Mucosa of gallbladder (tissue), 1 donor: ENCODE measurements at regions not wholly inside any gene's neighbourhood (a gene's known extent, or its start where the extent isn't known, plus 50 kb on each side); places are given as distances from the start of the nearest gene placed in this dataset.
"Not testable (repeated sequence)": the region's sequence is repeated elsewhere in the genome, so short reads cannot be mapped to it uniquely, and the experiment has no call there.

Experiments
- DNase-seq: peaks from one replicate; pipeline ENCODE4 v3.0.0-alpha.2; 2020; ENCODE audit warnings: low spot score
- donor health status: DM: no; HTN: no; CAD: no.

DNA sequence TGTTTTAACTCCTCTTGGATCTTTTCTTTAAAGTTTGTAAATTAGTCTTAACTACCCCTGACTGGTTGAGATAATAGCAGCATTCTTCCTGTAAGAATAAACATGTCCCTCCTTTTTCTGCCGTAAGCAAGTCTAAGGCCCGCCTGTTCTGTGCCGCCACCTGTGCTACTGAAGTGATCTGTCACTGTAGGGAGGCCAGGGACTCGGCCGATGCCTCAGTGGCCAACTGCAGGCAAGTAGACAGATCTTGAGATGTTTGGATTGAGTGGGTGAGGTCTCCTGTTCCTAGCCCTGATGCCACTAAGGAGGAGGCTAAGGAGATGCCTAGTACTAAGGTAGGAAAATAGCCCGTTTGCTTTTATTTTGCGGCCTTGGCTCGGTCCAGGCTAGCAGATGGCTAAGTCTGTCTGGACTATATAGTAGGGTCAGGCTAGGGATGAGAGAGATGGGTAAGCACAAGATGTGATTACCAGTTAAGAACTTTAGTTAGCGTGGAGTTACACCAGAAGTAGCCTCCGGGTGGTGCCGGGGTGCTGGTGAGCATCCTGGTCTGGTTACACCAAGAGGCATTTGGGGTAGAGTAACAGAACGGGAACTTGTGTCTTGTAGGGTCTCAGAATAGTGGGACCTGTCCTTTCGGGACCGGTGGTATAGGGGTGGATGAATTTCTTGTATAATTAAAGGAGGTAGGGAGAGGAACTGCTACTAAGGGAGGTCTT is 584.2 kb downstream of the SUCLG1 start:
- no peak for DNase-seq

DNA sequence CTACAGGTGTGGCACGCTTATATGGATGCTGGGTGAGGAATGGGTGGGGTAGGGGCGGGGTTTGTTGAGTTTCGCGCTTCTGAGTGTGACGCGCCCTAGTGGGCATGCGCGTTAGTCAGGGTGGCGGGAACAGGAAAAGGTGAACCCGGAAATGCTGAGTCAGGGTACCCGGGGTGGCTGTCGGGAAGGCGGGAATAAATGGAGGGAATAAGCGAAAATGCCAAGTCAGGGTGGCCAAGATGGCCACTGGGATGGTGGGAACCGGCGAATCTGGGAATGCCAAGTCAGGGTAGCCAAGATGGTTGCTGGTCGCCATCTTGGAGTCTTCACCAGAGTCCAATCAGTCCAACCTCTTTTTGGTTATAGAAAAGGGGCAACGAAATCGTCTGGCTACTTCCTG is 585.0 kb downstream of the SUCLG1 start:
- no peak for DNase-seq

DNA sequence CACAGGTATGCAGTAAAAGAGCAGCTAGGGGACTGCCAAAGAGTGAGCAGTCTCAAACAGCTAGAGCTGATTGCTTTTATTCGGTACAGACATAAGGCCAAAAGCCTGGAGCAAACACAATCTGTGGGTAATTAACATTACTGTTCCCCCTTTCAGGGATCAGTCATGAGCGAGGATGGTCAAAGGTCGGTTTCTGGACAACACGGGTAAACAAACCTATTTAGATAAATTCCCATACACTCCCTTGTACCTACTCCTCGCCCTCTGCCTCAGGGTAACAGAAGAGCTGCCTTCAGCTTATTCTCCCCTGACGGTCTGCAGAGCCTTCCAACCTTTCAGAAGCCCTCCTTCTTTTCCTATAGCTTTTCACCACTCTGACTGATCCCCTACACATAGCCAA is 586.0 kb downstream of the SUCLG1 start:
- no peak for DNase-seq

DNA sequence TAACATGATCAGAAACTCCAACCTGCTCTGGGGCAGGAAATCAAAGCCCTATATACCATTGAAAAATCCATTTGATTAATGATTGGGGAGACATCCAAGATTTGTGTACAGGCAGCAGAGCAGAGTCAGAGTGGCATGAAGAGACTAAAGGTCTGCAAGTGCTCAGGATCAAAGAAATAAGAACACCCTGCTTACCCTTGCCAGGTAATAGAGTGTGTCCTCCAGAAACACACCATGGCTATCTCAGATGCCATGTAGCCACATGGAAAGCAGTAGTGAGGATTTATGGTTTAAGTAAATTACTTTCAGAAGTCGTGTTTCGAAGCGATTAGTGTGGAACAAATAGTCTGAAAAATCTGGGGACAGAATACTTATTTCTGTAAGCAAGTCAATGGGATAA is 592.9 kb downstream of the SUCLG1 start:
- DNase-seq, result no peak

DNA sequence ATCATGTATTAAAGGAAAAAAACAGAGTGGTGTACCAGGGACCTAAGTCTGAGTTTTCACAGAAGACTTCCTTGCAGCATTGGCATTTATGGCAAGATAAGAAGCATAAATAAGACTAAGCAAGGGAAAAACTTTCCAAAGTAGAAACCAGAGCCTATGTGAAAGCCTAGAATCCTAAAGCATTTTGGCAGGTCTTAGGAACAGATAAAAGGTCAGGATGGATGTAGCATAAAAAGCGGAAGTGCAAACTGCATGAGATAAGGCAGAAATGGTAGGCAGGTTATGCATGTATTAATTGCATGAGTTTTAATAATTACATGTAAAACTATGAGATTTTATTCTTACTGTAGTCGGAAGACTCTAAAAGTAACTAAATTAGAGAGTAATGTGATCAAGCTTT is 596.5 kb downstream of the SUCLG1 start:
- no peak for DNase-seq

DNA sequence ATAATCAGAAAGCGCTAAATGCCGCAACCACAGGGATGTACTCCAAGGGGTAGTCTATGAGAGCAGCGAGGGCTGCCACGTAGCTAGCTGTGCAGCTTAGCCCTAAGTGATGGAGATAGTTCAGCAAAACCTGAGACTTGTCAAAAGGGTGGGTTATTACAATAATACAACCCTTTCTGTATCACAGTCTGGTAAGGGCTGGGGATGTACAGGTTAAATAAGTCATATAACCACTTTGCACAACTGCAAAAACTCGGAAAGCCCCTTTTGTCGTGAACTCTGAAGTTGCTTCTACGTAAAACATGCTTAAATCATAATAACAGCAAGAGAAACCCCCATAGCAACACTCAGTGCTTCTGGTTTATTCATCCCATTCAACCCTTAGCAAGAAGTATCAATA is 598.8 kb downstream of the SUCLG1 start:
- no peak for DNase-seq

DNA sequence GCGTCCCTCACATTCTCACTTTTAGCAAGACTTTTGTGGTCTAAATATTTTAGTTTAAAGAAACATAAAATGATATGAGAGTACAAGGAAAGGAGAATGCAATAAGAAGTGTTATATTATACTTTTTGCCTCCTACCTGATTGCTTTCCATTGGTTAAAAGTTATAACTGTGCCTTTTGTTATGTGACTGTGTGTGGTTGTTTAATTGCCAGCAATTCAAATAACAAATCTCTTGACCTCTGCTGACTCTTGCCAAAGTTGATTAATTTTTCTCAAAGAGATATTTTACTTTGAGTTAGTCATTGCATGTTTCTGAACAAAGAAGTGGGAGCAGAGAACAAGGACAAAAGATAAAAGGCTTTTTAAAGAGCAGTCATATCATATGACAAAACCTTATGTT is 599.5 kb downstream of the SUCLG1 start:
- no peak for DNase-seq

DNA sequence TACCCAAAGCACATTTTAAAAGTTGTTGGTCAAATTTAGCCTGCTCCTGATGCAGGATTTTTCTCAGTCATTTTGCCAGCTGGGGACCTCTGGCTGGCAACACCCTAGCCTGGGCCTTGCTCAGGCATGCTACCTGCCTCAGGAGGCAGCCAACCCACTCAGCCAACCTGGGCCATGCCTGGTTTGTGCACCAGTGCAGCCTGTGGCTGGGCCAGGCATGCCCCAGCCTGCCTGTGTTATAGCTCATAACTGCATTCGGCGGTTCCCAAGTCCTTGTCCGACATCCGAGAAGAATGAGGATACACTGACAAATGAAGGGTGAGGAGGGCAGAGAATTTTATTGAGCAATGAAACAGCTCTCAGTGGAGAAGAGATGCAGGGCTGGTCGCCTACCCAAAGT is 608.0 kb downstream of the SUCLG1 start:
- DNase-seq, result no peak

DNA sequence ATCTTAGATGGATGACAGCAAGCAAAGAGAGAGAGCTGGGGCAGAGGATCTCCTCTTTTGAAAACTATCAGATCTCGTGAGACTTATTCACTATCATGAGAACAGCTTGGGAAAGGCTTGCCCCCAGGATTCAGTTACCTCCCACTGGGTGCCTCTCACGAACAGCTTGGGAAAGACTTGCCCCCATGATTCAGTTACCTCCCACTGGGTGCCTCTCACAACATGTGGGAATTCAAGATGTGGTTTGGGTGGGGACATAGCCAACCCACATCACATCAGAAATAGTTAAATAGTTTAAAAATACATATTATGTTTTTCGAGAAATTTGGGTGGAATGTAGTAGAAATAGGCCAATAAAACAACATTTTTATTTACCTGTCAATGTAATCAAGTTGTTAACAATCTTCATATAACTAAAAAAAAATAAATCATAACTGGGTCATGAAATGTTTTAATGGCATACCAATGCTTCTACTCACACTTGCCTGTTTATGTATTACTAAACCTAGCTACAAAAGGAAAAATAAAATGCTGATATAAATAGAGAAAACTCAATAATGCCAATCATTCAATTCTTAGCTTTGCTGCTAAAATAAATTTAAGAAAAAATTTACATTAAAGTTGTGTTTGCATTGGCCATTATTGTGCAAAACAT is 608.9 kb downstream of the SUCLG1 start:
- no peak for DNase-seq

DNA sequence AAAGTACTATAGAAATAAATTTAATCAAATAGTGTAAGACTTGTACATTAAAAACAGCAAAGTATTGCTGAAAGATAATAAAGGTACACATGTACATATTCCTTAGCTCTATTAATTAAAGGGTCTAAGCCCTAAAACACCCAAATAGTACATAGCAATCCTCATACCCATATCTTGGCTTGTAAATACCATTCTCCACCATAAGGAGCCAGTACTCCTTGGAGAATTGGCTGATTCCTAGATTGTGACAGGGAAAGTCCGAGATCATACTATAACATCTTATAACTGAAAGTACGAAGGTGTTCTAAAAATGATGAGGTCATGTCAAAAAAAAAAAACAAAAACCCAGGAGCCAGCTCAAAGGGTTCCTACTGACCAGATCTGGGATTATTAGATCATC is 614.6 kb downstream of the SUCLG1 start:
- DNase-seq, result no peak

DNA sequence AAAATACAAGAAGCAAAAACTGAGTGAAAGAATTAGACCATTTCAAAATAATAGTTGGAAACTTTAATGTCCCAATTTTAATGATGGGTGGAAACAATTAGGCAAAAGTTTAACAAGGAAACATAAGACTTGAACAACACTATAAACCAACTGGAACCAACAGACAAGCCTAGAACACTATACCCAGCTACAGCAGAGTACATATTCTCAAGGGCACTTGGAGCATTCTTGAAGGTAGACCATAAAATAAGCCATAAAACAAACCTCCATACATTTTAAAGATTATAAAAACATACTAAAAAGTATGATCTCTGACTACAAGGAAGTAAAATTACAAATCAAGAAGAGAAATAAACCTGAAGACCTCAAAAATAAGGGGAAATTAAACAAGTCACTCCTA is 616.7 kb downstream of the SUCLG1 start:
- DNase-seq, result no peak

DNA sequence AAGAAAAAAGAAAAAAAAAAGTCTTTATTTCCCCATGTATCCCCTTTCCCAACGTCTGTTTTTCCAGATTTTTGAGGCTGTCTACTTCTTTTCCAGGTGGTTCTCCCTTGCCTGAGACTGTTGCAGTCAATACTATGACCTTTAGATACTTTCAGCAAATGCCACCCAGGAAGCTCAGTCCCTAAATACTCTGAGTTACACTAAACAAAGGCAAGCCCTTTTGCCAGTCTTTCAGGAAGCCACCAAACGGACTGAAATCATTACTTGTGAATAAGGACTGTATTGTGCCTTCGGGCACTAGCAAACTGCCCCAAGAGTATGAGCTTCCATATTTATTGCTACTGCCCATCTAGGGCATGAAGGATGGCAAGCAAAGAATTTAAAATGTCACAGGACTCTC is 621.3 kb downstream of the SUCLG1 start:
- DNase-seq, result no peak

DNA sequence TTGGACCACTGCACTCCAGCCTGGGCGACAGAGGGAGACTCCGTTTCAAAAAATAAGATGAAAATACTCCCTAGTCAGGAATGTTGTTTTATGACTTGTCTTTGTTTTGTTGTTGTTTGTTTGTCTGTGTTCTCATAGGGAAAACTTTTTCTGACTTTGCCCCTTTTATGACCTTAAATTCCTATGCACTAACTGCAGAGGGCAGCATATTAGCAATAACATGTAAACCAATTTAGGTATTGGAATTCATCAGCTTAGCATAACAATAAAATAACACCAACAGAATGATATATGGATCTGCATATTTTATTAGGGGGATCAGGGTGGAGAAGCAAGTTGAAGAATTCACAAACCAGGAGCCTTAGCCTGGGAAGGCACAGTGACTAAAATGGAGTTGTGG is 631.5 kb downstream of the SUCLG1 start:
- DNase-seq, result no peak

DNA sequence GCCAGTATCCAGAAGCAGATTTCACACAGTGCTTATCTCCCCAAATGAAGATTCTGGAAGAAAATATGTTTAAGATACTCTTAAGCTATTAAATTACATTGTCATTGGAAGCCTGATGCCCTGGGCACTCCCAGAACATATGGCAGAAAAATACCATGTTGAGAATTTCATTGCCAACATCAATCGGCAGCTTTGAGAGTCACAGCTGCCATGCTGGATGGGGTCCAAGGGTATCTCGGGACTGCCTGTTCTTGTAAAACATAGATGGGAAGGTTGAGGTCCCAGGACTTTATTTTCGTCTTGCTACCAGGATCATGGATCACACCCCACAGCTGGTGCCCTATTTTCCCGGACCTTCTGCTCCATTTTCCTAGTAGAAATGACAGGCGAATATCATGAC is 632.5 kb downstream of the SUCLG1 start:
- no peak for DNase-seq

DNA sequence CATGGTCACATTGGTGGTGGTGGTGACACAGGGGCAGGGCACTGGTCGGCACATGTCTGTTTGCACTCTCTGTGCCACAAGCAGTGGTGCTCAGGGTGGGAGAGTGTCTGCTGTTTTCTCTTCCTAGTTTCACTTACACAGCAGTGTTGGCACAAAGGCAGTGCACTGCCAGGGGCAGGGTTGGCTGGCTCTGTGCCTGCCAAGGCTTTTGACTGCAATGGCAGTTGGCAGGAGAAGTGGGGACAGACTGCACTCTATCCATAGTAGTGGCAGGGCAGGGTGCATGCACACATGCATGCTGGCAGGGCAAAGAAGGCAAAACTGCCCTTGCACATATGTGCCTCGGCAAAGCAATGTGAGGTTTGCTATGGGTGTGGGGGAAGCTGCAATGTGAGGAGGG is 635.9 kb downstream of the SUCLG1 start:
- no peak for DNase-seq

DNA sequence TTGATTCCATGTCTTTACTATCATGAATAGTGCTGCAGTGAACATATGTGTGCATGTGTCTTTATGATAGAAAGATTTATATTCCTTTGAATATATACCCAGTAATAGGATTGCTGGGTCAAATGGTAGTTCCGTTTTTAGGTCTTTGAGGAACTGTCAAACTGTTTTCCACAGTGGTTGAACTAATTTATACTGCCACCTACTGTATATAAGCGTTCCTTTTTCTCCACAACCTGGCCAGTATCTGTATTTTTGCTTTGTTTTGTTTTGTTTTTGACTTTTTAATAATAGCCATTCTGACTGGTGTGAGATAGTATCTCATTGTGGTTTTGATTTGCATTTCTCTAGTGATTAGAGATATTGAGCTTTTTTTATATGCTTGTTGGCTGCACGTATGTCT is 641.6 kb downstream of the SUCLG1 start:
- DNase-seq, result no peak

DNA sequence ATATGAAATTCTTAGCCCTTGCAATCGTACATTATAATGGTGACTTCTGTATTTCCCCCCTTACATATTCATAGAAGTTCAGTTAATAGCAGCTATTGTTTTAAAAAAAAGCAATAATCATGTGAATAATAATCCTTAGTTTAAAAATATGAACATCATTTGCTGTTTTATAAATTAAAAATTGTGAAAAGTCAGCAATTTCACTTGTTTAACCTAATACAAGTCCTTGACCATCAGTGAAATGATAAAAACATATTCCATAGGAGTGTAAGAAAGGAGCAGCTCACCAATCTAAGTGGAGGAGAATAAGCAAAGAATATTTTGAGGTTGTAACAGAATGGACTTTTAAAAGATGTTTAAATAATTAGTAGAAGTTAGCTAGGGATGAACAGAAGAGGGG is 650.2 kb downstream of the SUCLG1 start:
- no peak for DNase-seq

DNA sequence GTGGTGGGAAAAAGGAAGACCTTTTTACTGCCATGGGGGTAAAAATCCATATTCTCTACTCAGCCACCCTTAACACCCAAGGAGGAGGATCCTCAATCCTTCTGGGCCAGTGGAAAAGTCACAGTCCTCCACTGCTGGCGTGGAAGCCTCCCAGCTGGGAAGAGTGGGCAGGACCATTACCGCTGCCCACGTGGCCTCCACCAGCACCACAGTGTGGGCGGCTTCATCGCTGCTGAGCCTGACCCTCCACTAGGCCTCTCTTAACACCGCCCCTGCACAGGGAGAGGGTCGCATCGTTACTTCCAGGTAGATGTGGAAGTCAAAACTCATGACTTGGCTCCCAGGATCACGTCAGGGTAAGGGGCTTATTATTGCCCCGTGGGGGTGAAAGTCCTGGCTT is 656.5 kb downstream of the SUCLG1 start:
- DNase-seq, result no peak

DNA sequence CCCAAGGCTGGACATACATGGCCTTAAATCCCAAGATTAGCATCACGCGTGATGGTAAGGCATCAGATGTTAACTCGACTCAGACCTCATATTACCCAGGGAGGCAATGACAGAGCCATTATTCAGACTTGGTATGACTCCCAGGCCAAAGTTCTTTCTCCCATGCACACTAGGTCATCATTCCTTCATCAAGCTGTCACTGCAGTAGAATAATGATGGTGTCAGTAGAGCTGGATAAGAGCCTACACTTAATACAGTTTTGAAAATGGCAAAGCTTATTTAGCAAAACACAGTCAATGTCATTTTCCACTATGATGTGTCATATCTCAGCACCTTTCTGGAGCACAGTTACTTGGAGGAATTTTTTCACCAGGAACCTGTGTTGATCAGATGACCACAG is 663.3 kb downstream of the SUCLG1 start:
- DNase-seq, result no peak

DNA sequence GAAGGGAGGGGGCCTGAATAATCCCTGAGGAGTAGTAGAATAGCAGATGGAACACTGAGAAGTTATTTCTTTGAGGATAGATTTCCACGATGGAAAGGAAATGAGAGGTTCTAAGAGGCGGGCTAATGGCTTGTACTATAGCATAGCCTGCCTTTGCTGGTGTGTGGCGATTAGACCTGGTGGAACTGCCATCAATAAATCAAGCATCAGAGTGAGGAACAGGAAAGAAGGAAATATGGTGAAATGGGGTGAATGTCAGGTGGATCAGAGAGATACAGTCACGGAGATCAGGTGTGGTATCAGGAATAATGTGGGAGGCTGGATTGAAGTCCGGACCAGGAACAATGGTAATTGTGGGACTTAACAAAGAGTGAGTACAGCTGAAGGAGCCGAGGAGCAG is 668.6 kb downstream of the SUCLG1 start:
- DNase-seq, result not testable (repeated sequence)

DNA sequence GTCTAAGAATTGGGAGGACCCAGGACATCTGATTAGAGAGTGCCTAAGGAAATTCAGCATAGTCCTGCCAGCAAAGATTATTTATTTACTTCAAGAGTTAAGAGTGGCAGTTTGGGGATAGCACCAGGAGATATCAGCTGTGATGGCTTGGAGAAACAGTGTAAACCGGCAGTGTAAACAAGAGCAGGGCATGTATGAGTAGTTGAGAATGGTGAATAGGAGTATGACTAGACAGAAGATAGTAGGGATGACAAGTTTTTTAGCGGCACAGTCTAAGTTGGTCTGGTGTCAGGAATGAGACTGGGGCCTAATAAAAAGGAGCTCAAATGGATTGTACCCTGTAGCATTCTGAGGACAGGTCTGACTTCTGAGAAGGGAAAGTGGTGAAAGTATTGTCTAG is 669.4 kb downstream of the SUCLG1 start:
- DNase-seq, result not testable (repeated sequence)

DNA sequence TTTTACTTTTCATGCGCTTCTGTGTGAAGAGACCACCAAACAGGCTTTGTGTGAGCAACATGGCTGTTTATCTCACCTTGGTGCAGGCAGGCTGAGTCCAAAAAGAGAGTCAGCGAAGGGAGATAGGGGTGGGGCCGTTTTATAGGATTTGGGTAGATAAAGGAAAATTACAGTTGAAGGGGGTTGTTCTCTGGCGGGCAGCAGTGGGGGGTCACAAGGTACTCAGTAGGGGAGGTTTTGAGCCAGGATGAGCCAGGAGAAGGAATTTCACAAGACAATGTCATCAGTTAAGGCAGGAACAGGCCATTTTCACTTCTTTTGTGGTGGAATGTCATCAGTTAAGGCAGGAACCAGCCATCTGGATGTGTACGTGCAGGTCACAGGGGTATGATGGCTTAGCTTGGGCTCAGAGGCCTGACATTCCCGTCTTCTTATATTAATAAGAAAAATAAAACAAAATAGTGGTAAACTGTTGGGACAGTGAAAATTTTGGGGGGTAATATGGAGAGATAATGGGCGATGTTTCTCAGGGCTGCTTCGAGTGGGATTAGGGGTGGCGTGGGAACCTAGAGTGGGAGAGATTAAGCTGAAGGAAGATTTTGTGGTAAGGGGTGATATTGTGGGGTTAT is 670.0 kb downstream of the SUCLG1 start:
- DNase-seq, result not testable (repeated sequence)

DNA sequence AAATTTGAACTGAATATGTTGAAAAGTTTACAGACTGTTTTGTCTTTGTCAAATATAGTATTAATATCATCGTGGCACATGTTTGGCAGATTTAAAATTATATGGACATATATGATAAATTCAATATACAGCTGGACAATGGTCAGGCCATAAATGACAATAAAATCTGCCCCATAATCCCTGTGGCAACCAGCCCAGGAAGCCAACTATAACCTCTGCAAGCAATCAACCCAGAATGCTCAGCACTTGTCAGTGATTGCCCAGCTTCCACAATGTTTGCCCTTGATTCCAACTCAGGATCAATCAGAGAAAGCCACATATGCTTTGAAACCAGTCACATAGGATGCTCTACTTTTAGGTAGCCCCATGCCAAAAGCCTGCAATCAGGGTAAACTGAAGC is 671.9 kb downstream of the SUCLG1 start:
- no peak for DNase-seq
